Lower leg skin (tissue), 4 donors: ENCODE measurements at regions not wholly inside any gene's neighbourhood (a gene's known extent, or its start where the extent isn't known, plus 50 kb on each side); places are given as distances from the start of the nearest gene placed in this dataset.

Experiments
- DNase-seq, 2 donors: peaks; one replicate each; pipeline ENCODE4 v3.0.0-alpha.2; 2019; ENCODE audit warnings: low spot score in 2 of 2
- H3K4me3 ChIP-seq: fragments of 200-600 bp; sonication (generic); 2 replicates; pipeline ENCODE4 v1.5.1; 2017; ENCODE audit warnings: mild to moderate bottlenecking, low read depth; ENCODE audit not compliant: poor library complexity, severe bottlenecking
- CTCF ChIP-seq, 3 donors: fragments of 450-650 bp; IDR thresholded peaks; one replicate each; pipeline ENCODE4 v1.5.1; 2016; ENCODE audit warnings: antibody characterized with exemption in 3 of 3, mild to moderate bottlenecking in 3 of 3, moderate library complexity in 2 of 3
- POLR2A ChIP-seq, 2 donors: fragments of 450-650 bp; IDR thresholded peaks; one replicate each; pipeline ENCODE4 v1.6.1; 2016 to 2017; ENCODE audit warnings: antibody characterized with exemption in 2 of 2, mild to moderate bottlenecking in 1 of 2, moderate library complexity in 1 of 2
- WGBS, 2 donors: methylation state at CpG; one replicate each; pipeline ENCODE4 v1.1.5; 2018; 5-methylcytosine and 5-hydroxymethylcytosine counted together
- intact Hi-C: fragments of 100-400 bp; cut with DNase I; formaldehyde crosslinking; loops from one replicate; pipeline ENCODE4 v1.15.0; 2023; ENCODE audit warnings: low total_unique reads

- intact Hi-C loops, result no loop called here
- DNase-seq, result no peak
- WGBS, 2 donors, result 66 to 76% methylated on average over 3 of the region's 3 CpGs
- TF ChIP-seq CTCF (IDR thresholded peaks at IDR 0.05) (no peak), POLR2A (IDR thresholded peaks at IDR 0.05) (no peak)
- no peak overlapping the region for H3K4me3 ChIP-seq
Observed at GRCh38 chr6:164547076-164547475, 762.3 kb downstream of the C6orf118 start.

- DNase-seq, result no peak
- H3K4me3 ChIP-seq, result no peak overlapping the region
- no peak for TF ChIP-seq CTCF (IDR thresholded peaks at IDR 0.05)
- TF ChIP-seq POLR2A (IDR thresholded peaks at IDR 0.05), result no peak
- intact Hi-C loops, result no loop called here
- 27 to 53% methylated on average over 2 of the region's 2 CpGs for WGBS, 2 donors
Observed at GRCh38 chr6:164546263-164546662, 763.1 kb downstream of the C6orf118 start.

GRCh38 chr6:164534070-164534766, 775.2 kb downstream of the C6orf118 start:
- intact Hi-C loops, result no loop called here
- WGBS, 2 donors, result 87 to 88% methylated on average over 10 of the region's 10 CpGs
- no peak overlapping the region for H3K4me3 ChIP-seq
- no peak for DNase-seq
- TF ChIP-seq POLR2A (IDR thresholded peaks at IDR 0.05) (no peak), CTCF (IDR thresholded peaks at IDR 0.05) (no peak)

GRCh38 chr6:164533045-164533362, 776.4 kb downstream of the C6orf118 start:
- 40 to 48% methylated on average over 5 of the region's 5 CpGs for WGBS, 2 donors
- no peak overlapping the region for H3K4me3 ChIP-seq
- no peak for DNase-seq
- TF ChIP-seq CTCF (IDR thresholded peaks at IDR 0.05) (no peak), POLR2A (IDR thresholded peaks at IDR 0.05) (no peak)
- intact Hi-C loops, result no loop called here

- 61 to 63% methylated on average over 9 of the region's 9 CpGs for WGBS, 2 donors
- TF ChIP-seq CTCF (IDR thresholded peaks at IDR 0.05), result no peak
- TF ChIP-seq POLR2A (IDR thresholded peaks at IDR 0.05), result no peak
- no peak for DNase-seq
- H3K4me3 ChIP-seq, result no peak overlapping the region
- intact Hi-C loops, result no loop called here
Observed at GRCh38 chr6:164532198-164533044, 777.0 kb downstream of the C6orf118 start.
